ENCODE measurements at regions not wholly inside any gene's neighbourhood (a gene's known extent, or its start where the extent isn't known, plus 50 kb on each side); places are given as distances from the start of the nearest gene placed in this dataset.

GRCh38 chr18:41659438-41660130, 295.4 kb upstream of the PIK3C3 start:
- DNase-seq (ENCODE audit: low read depth), result no peak
- H3K4me3 ChIP-seq (ENCODE audit: control insufficient read depth, low read depth, low read length), result no peak overlapping the region
- TF ChIP-seq CTCF (conservative IDR thresholded peaks at IDR 0.05; ENCODE audit: control insufficient read depth, insufficient read depth, low read depth, low read length), result no peak

GRCh38 chr18:41657189-41657588, 297.8 kb upstream of the PIK3C3 start:
- no peak for DNase-seq (ENCODE audit: low read depth)
- no peak overlapping the region for H3K4me3 ChIP-seq (ENCODE audit: control insufficient read depth, low read depth, low read length)
- TF ChIP-seq CTCF (conservative IDR thresholded peaks at IDR 0.05; ENCODE audit: control insufficient read depth, insufficient read depth, low read depth, low read length), result no peak

- H3K4me3 ChIP-seq (ENCODE audit: control insufficient read depth, low read depth, low read length), result no peak overlapping the region
- no peak for DNase-seq (ENCODE audit: low read depth)
- TF ChIP-seq CTCF (conservative IDR thresholded peaks at IDR 0.05; ENCODE audit: control insufficient read depth, insufficient read depth, low read depth, low read length), result no peak
Measured at GRCh38 chr18:41655074-41655473, 300.0 kb upstream of the PIK3C3 start.

- DNase-seq (ENCODE audit: low read depth), result no peak
- TF ChIP-seq CTCF (conservative IDR thresholded peaks at IDR 0.05; ENCODE audit: control insufficient read depth, insufficient read depth, low read depth, low read length), result no peak
- H3K4me3 ChIP-seq (ENCODE audit: control insufficient read depth, low read depth, low read length), result no peak overlapping the region
Measured at GRCh38 chr18:41647914-41648313, 307.1 kb upstream of the PIK3C3 start.

GRCh38 chr18:41646915-41647620, 308.0 kb upstream of the PIK3C3 start:
- H3K4me3 ChIP-seq (ENCODE audit: control insufficient read depth, low read depth, low read length), result no peak overlapping the region
- DNase-seq (ENCODE audit: low read depth), result no peak
- no peak for TF ChIP-seq CTCF (conservative IDR thresholded peaks at IDR 0.05; ENCODE audit: control insufficient read depth, insufficient read depth, low read depth, low read length)

GRCh38 chr18:41645589-41646360, 309.3 kb upstream of the PIK3C3 start:
- TF ChIP-seq CTCF (conservative IDR thresholded peaks at IDR 0.05; ENCODE audit: control insufficient read depth, insufficient read depth, low read depth, low read length), result no peak
- no peak for DNase-seq (ENCODE audit: low read depth)

More at GRCh38 chr18:41645589-41646360, 309.3 kb upstream of the PIK3C3 start:
- H3K4me3 ChIP-seq (ENCODE audit: control insufficient read depth, low read depth, low read length), result no peak overlapping the region

Measured in fibroblast of mammary gland (primary cell).